Upper lobe of left lung (tissue), 6 donors: ENCODE measurements at regions not wholly inside any gene's neighbourhood (a gene's known extent, or its start where the extent isn't known, plus 50 kb on each side); places are given as distances from the start of the nearest gene placed in this dataset.

ENCODE experiments used
- ATAC-seq, 2 donors: fragments of 200-7000 bp; cut with Tn5 transposase; one replicate each; pipeline ENCODE4 v1.9.1; 2022; ENCODE audit warnings: mild to moderate bottlenecking in 2 of 2, moderate library complexity in 2 of 2; ENCODE audit not compliant: low FRiP score in 2 of 2
- DNase-seq, 2 donors: peaks; one replicate each; pipeline ENCODE4 v3.0.0-alpha.2; 2019 to 2020
- H3K27ac ChIP-seq, 4 donors: fragments of 200-600 bp; sonication (generic); one replicate each; pipeline ENCODE4 v1.5.1; 2016 to 2019
- H3K27me3 ChIP-seq, 4 donors: fragments of 200-600 bp; sonication (generic); one replicate each; pipeline ENCODE4 v1.5.1; 2017 to 2019
- H3K36me3 ChIP-seq, 4 donors: fragments of 200-600 bp; sonication (generic); one replicate each; pipeline ENCODE4 v1.5.1; 2016 to 2019
- H3K4me1 ChIP-seq, 4 donors: fragments of 200-600 bp; sonication (generic); one replicate each; pipeline ENCODE4 v1.5.1; 2018 to 2019
- H3K4me3 ChIP-seq, 4 donors: fragments of 200-600 bp; sonication (generic); one replicate each; pipeline ENCODE4 v1.5.1; 2017 to 2019; ENCODE audit warnings: mild to moderate bottlenecking in 2 of 4, moderate library complexity in 1 of 4
- H3K9me3 ChIP-seq, 4 donors: fragments of 200-600 bp; sonication (generic); one replicate each; pipeline ENCODE4 v1.5.1; 2018 to 2019
- EP300 ChIP-seq, 4 donors: sonication (generic); formaldehyde crosslinking; IDR thresholded peaks; one replicate each; pipeline ENCODE4 v1.5.1; 2017; ENCODE audit warnings: antibody characterized with exemption in 4 of 4, control low read depth in 2 of 4
- POLR2A ChIP-seq, 4 donors: fragments of 450-650 bp; IDR thresholded peaks; one replicate each; pipeline ENCODE4 v1.5.1; 2016 to 2017; ENCODE audit warnings: antibody characterized with exemption in 4 of 4, mild to moderate bottlenecking in 2 of 4
- POLR2AphosphoS5 ChIP-seq, 2 donors: sonication (generic); formaldehyde crosslinking; IDR thresholded peaks; one replicate each; pipeline ENCODE4 v1.5.1; 2017; ENCODE audit warnings: antibody characterized with exemption in 2 of 2
- WGBS, 2 donors: methylation state at CpG; one replicate each; pipeline ENCODE4 v1.1.5; 2017 to 2018; 5-methylcytosine and 5-hydroxymethylcytosine counted together
- TF ChIP-seq, protein P1 (sequence below), 6 experiments: fragments of 450-650 bp in 4 of 6; fragments of 200-600 bp in 2 of 6; sonication (generic) in 2 of 6; IDR thresholded peaks; one replicate each; pipeline ENCODE4 v1.5.1; 2016 to 2019; ENCODE audit warnings: antibody characterized with exemption in 6 of 6
- donor health status: DM: no; HTN: no; CAD: no; lungs with moderate emphysema.
- donor health status: DM: no; HTN: yes; CAD: no; lungs with severe emphysema.

DNA sequence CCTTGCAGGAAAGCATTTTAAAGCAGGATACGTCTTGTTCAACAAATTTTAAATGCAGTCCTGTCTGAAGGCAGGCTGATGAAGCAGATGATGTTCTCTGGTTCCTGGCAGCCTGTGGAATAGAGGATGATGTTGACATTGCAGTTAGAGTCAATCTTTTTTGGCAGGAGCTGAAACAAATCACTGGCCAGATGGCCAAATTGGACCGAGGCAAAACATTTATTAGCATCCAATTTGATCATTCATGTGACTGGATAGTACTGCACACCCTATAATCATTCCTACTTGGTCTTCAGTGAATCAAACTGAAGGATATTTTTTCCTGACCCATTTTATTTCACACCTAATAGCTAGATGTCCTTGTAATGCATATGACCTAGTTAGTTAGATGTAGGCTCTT is 172.2 kb upstream of the SLC10A2 start:
- ATAC-seq (no peak), DNase-seq (no peak)
- TF ChIP-seq POLR2A (IDR thresholded peaks at IDR 0.05) = no peak
- WGBS, 2 donors = 81 to 88% methylated on average over 2 of the region's 2 CpGs
- H3K27me3 ChIP-seq = no peaks in the 10 kb centered on the region
- no peak overlapping the region for H3K4me3 ChIP-seq
- no peak overlapping the region for H3K27ac ChIP-seq
- peaks cover 0 to 8% (median 0%) of the 10 kb centered on the region in 4 donors for H3K9me3 ChIP-seq
- H3K4me1 ChIP-seq = no peaks in the 10 kb centered on the region
- H3K36me3 ChIP-seq = no peaks in the 10 kb centered on the region

DNA sequence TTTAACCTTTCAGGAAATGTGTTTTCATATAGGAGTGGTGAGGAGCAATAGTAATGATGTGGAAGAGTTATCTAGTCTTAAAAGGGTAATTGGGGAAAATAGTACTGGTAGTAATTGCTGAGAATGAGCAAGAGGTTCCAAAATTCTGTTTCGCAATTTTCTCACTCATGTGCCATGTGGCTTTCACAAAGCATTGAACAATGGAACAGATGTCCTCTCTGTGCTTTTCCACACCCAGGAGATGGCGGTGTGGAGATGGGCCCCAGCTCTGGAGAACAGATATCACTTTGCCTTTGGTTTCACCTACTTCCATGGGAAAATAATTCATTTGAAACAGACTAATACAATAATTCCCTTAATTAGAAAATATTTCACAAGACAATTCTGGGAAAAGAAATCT is 170.0 kb upstream of the SLC10A2 start:
- Histone ChIP-seq H3K4me3 (no peak overlapping the region), H3K36me3 (no peaks in the 10 kb centered on the region), H3K27me3 (no peaks in the 10 kb centered on the region), H3K9me3 (peaks cover 0 to 8% (median 0%) of the 10 kb centered on the region in 4 donors), H3K4me1 (no peaks in the 10 kb centered on the region), H3K27ac (no peak overlapping the region)
- 91 to 95% methylated on average over 2 of the region's 2 CpGs for WGBS, 2 donors
- DNase-seq = no peak
- no peak for TF ChIP-seq EP300 (IDR thresholded peaks at IDR 0.05)
- TF ChIP-seq POLR2AphosphoS5 (IDR thresholded peaks at IDR 0.05) = no peak
- TF ChIP-seq, protein P1, sequence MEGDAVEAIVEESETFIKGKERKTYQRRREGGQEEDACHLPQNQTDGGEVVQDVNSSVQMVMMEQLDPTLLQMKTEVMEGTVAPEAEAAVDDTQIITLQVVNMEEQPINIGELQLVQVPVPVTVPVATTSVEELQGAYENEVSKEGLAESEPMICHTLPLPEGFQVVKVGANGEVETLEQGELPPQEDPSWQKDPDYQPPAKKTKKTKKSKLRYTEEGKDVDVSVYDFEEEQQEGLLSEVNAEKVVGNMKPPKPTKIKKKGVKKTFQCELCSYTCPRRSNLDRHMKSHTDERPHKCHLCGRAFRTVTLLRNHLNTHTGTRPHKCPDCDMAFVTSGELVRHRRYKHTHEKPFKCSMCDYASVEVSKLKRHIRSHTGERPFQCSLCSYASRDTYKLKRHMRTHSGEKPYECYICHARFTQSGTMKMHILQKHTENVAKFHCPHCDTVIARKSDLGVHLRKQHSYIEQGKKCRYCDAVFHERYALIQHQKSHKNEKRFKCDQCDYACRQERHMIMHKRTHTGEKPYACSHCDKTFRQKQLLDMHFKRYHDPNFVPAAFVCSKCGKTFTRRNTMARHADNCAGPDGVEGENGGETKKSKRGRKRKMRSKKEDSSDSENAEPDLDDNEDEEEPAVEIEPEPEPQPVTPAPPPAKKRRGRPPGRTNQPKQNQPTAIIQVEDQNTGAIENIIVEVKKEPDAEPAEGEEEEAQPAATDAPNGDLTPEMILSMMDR (IDR thresholded peaks at IDR 0.05) = no peak
- no peak for TF ChIP-seq POLR2A (IDR thresholded peaks at IDR 0.05)
- no peak for ATAC-seq

DNA sequence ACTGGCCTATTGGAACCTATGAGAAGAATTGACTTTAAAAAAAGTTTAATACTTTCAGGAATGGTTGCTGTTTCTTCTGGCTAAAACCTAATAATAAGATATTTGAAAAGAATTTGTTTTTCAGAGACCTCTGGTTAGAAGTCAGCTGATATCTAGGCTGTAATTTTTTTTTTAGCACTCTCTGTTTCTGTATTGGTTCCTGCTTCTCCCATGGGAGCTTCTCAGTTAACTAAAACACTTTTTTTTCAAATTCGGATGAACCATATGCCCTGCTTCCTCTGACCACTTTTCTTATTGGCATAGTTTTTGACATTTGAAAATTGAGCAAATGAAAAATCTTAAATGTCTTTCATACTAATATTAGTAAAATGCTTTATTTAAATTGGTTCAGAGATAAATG is 163.5 kb upstream of the SLC10A2 start:
- Histone ChIP-seq H3K4me1 (no peaks in the 10 kb centered on the region), H3K36me3 (no peaks in the 10 kb centered on the region), H3K27me3 (no peaks in the 10 kb centered on the region), H3K27ac (no peak overlapping the region), H3K9me3 (peaks cover 0 to 13% (median 0%) of the 10 kb centered on the region in 4 donors), H3K4me3 (no peak overlapping the region)
- ATAC-seq (no peak), DNase-seq (no peak)
- TF ChIP-seq, protein P1 (IDR thresholded peaks at IDR 0.05) = no peak
- no peak for TF ChIP-seq POLR2AphosphoS5 (IDR thresholded peaks at IDR 0.05)
- no peak for TF ChIP-seq POLR2A (IDR thresholded peaks at IDR 0.05)
- no peak for TF ChIP-seq EP300 (IDR thresholded peaks at IDR 0.05)
- WGBS, 2 donors = 77 to 82% methylated on average over 1 of the region's 1 CpG

DNA sequence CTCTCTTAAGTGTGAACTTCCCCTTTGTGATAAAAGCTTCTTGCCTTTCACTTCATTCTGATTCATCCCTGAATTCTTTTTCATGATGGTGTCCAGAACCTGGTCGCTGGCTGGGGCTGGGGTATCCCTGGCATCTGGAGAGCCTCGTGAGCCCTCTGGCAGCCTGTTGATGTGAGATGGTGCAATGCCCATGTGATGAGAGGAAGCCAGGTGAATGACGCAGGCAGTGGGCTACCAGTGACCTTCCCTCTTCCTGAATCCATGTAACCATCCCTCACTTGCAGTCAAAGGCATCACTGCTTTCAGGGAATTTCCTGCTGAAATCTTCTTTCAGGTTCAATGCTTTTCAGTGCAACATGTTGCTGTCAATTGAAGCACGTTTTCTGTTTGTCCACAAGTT is 158.6 kb upstream of the SLC10A2 start:
- TF ChIP-seq, protein P1 (IDR thresholded peaks at IDR 0.05) = no peak
- TF ChIP-seq POLR2AphosphoS5 (IDR thresholded peaks at IDR 0.05) = no peak
- TF ChIP-seq POLR2A (IDR thresholded peaks at IDR 0.05) = no peak
- no peak for TF ChIP-seq EP300 (IDR thresholded peaks at IDR 0.05)
- Histone ChIP-seq H3K9me3 (no peaks in the 10 kb centered on the region), H3K4me1 (no peaks in the 10 kb centered on the region), H3K27me3 (no peaks in the 10 kb centered on the region), H3K27ac (no peak overlapping the region), H3K4me3 (no peak overlapping the region), H3K36me3 (no peaks in the 10 kb centered on the region)
- DNase-seq = no peak
- no peak for ATAC-seq
- WGBS, 2 donors = 73 to 77% methylated on average over 4 of the region's 4 CpGs

DNA sequence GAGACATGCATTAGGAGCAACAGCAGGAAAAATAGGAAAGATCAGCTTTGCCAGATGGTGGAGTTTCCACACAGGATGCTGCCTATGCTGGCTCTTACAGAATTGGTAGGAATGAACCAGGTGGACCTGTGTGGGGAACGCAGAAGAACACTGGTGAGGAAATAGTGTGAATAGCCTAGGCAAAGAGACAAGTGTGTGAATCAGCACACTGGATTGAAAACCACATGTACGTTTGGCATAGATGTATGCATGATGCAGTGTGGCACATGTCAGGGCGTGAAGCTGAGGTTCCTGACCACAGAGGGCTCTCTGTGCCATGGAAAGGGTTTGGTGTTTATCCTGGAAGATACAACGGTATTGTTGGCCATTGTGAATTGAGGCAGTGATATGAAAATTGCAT is 156.5 kb upstream of the SLC10A2 start:
- no peak for ATAC-seq
- H3K27ac ChIP-seq = no peak overlapping the region
- TF ChIP-seq EP300 (IDR thresholded peaks at IDR 0.05) (no peak), POLR2AphosphoS5 (IDR thresholded peaks at IDR 0.05) (no peak)
- TF ChIP-seq, protein P1 (IDR thresholded peaks at IDR 0.05) = no peak
- 79 to 84% methylated on average over 4 of the region's 4 CpGs for WGBS, 2 donors
- no peaks in the 10 kb centered on the region for H3K4me1 ChIP-seq
- H3K36me3 ChIP-seq = no peaks in the 10 kb centered on the region
- H3K27me3 ChIP-seq = no peaks in the 10 kb centered on the region
- DNase-seq = no peak
- no peaks in the 10 kb centered on the region for H3K9me3 ChIP-seq
- no peak overlapping the region for H3K4me3 ChIP-seq
